GM21360 (cell line): ENCODE measurements at regions not wholly inside any gene's neighbourhood (a gene's known extent, or its start where the extent isn't known, plus 50 kb on each side); places are given as distances from the start of the nearest gene placed in this dataset.

Source experiments
- ATAC-seq: cut with Tn5 transposase; IDR thresholded peaks from one replicate; pipeline ENCODE4 v1.9.1; 2021; ENCODE audit warnings: mild to moderate bottlenecking, moderate library complexity; ENCODE audit not compliant: unreplicated experiment

DNA sequence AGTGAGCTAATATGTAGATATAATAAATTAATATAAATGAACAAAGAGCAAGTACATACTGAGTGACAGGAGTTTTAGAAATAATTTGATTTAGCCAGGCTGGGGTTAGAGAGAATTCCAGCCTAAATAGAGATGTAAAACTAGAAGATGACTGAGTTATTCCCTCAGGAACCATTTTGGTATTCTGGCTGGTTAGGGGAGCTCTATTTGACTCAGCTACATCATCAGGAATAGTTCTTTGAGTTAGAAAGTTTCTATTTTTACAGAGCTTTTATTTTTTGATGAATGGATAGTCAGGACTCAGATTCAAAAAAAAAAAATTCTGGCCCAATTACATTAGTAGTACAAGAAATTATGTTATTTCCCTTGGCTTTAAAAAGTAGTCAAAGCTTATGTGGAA is 180.4 kb upstream of the MID1 start:
- no peak for ATAC-seq

DNA sequence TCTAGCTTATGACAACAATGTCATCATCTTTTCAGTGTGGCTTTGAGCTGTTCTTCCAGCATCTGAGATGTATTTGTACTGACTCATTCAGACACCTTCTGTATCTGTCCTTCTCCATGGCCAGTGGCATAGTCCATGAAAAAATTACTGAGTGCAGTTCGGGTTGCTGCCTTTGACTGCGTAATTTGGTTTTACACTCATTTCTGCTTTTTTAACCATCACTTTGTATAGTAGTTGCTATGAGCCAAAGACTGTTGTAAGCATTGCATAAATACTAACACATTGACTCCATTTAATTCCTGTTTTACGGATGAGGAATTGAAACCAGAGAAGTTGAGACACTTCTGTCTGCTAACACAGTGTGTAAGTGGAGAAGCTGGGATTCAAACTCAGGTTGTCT is 190.7 kb upstream of the MID1 start:
- no peak for ATAC-seq

DNA sequence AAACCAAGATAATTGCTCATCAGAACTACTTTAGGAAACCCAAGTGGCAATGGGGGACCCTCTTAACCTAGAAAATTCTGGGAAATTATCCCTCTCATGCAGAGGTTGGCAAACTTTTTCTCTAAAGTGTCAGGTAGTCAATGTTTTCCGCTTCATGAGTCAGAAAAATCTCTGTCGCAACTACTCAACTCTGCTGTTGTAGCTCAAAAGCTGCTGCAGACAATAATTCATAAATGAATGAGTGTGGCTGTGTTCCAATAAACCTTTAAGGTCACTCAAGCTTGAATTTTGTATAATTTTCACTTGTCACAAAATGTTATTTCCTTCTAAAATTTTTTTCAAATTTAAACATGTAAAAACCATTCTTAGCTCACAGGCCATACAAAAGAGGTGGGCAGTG is 193.4 kb upstream of the MID1 start:
- ATAC-seq, result no peak

DNA sequence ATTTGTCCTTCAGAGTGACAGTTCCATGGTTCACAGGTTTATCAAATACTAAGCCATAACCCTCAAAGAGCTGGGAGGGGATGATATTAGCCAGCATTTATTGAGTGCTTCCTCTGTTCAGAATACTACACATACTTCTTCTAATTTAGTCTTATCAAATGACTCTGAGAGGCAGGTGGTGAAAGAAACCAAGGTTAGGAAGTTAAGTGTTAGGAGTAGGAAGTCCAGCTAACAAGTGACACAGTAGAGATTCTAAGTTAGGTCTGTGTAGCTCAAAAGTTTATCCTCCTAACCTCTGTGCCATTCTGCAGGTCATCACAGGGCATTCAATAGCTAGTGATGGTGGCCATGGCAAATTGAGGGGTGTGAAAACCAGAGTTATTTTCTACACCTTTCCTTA is 198.3 kb upstream of the MID1 start:
- no peak for ATAC-seq

DNA sequence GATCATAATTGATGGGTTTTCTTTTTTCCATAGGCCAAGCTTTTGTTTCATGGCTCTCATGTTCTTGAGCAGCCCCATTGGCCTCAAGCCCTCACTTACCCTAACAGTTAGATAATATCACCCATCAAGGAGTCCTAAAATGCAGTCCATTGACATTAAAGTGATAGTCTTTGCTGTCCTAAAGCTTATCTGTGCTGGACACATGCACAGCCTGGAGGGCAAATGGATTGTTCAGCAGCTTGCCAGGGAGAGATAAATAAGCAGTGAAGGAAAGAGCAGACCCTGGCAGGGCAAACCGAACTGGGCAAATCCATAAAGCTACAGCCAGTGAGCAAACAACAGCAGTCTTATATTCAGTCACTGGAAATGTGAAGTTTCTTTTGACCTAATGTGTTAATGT is 199.6 kb upstream of the MID1 start:
- no peak for ATAC-seq

DNA sequence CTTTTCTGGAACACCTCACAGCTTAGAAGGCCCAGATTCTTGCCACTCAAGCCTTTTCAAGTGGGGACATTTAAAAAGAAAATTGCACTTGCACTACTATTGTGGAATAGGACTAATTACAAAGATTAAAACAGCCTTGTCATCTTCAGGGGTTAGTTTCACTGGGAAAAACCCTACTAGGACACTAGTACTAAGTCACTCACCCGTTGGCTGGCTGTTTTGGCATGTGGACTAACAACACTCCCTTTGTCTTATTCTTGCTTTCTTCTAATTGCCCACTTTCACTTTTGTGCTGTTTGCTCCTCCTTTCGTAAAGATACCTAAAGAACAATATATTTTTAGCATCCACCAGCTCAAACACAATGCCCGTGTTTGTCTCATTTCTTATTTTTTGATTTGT is 200.9 kb upstream of the MID1 start:
- no peak for ATAC-seq

DNA sequence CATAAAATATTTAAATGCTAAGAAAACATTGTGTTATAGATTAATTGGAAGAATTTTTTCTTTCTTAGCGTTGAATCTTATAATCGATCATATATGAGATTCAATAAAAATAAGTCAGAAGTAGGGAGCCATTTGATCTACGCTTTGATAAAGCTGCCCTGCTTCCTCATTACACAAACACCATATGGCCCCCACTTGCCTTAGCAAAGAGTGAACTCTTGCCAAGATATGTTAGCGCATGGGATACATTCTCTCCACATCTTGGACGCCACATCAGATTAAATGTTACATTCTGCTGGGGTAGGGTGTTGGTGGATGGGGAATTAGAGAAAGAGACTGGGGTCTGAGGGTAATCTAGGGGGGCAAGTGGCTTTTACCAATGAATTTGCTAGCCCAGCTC is 207.7 kb upstream of the MID1 start:
- ATAC-seq, result no peak

DNA sequence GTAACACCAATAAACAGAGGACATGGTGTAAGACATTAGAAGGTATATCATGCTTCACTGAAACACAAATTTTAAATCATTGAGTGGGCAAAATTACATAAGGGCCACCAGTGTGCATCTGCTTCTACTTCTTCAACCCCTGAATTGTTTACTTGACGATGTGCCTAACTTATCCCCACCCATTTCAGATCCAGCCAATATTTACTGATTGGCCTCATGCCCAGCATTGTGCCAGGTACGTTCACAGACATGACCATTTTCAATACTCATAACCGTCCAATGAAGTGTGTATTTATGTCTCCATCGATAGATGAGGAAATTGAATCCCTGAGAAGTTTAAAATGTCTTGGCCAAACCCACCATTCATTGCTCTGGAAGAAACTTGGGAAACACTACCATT is 208.3 kb upstream of the MID1 start:
- no peak for ATAC-seq

DNA sequence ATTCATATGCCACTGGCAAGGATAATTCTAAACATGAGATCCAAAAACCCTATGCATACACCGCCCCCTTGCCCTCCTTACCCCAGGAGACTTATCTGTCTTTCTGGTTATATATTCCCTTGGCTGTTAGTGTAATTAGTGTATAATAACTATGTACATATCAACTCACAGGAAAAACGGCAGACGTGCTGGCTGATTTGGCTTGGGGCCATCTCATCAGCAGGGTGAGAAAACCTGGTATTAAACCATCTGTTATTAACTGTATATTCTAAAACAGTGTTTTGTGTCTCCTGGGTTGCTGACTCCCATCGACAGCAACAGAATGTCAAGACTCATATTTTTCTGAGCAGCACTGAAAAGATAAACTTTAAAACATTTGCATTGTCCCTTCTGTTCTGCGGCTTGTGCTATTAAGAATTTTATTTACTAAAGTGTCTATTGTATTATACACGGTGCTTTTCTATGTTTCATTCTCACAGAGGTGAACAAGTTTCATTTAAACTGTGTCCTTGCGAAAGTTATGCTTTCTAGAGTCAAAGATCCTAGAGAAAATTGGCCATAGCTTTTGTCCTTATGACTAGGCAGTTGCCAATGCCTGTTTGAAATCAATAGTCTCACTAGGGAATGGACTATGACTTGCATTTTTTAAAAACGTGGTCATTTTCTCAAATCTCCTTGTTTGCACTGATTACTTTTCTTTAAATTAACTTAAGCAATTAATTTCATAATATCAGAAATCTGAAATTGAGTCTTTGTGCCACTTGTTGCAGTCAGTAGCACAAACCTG is 211.5 kb upstream of the MID1 start:
- no peak for ATAC-seq

DNA sequence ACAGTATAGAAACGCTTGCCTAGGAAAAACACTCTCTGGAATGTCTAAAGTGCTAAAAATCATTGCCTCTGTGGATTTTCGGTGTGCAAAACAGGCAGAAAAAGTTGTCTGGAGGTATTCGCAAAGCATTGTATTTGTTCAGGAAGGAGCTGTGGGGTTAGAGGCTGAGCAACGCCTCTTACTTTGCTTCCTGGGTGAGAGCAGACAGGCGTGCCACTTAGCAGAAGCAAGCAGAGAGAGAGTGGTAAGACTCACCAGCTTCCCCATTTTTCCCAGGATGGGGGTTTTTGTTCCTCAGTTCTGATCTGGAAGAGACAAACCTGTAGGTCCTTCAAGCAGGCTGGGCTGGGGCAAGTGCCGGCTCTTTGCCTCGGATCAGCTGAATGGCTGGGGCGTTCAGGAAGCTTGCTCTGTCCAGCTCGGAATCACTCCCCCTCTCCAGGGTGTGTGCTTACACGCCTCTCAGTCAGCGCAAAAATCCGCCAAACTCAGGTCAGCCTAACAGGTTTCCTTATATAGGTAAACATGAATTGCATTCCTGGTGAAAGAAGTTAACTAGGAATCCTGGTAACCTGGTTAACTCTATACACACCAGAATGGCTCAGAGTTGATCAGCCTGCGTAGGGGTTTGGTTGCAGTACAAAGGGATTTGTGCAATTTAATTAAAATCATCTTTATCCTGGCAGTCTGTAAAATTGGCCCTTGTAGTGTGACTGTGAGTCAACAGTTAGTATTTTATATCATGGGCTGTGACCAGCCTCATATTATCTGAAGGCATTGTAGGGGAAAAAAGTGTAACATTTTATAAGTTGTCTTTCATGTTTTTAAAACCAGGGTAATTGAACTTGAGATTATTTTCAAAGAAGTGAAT is 213.1 kb upstream of the MID1 start:
- ATAC-seq, result no peak

DNA sequence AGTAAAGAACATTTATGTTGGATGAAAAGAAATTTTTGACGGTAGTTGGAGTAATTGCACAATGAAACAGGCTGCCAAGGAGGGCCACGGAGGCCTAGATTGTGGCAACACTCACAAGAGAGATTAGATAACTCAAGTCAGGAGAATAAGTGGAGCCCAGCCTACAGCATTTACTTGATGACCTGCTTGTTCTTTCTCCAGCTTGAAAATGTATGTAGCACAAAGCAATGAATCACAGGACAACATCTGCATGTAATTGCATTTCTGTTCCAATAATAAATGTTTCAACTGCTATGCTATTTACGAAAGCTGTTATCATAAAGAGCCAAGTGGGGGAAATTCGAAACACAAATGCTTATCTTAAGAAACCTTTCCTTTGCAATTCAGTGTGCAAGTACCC is 221.2 kb upstream of the MID1 start:
- ATAC-seq, result no peak

DNA sequence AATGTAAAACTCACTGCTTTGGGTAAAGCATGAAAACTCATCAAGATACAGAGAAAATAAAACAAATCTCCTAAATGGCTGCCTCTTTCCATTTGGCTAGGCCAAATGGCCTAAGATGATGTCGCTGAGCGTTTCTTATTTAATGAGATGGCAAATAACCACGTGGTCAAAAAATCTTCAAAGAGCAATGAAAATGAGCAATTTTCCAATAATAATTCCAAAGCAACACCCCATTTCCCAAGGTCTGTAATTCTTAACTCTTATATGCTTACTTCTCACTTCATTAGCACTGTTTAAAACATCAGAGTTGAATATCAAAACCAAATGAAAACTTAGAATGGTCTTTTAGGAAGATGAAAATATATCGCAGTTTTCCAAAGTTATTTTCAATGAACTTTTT is 222.3 kb upstream of the MID1 start:
- ATAC-seq, result no peak

DNA sequence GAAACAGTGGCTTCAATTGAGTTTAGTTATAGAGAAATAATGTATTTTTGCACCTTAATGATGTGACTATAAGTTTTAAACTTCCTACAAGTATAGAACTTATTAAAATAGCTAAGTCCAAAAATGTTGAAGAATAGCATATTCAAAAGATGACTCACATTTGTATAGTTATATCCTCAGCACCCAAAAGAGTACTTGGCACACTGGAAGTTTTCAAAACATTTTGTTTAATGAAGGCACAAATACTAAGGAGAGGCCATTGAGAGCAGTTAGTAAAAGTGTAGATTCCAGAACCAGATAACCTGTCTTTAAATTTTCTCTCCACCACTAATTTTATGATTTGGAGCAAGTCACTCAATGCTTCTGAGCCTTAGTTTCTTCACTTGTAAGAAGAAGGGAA is 226.9 kb upstream of the MID1 start:
- no peak for ATAC-seq

DNA sequence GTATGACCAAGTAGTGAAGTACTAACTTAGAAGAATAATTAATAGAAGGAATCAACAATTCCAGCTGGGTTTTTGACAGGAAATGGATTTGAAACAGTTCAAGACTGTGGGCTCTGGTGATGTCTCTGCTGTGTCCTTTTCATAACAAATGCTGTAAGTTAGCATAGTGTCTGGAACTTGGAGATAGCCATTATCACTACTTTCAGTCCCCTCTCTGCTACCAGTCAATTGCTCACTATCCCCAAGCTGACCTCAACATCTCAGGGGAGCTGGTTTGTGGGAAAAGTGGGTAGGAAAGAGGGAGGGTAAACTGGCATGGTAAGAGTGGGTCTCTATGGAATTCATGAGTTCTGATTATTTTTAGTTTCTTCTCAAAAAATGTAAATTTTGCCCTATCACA is 231.4 kb upstream of the MID1 start:
- no peak for ATAC-seq

DNA sequence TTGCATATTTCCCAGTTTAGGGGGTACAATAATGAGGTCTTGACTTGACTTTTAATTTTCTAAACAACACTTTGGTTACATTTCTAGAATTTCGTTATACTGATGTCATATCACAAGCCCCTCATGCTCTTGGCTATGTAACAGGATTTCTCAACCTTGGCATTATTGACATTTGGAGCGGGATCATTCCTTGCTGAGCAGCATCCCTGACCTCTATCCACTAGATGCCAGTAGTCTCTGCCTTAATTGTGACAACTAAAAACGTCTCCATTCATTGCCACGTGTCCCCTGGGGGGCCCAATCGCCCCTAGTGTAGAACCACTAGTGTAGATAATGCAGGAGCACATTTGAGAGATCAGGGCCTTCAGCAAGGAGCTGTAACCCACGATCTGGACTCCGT is 234.2 kb upstream of the MID1 start:
- no peak for ATAC-seq

DNA sequence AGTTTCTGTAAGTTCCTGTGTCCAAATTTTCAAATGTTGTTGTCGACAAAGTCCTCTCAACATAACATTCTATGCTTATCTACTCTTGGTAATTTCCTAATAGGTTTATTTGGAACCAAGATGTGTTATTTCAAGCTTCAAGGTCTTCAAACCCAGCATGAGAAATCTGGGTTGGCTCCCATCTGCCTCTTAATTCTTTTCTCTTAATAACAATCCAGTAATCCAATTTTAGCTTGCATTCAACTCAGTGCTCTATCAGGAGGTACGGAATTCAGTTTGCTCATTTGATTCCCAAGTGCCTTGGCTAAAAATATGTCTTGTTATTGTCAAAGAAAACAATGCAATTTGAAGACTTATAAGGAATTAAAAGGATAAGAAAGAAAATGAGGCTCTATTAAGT is 235.5 kb upstream of the MID1 start:
- no peak for ATAC-seq

DNA sequence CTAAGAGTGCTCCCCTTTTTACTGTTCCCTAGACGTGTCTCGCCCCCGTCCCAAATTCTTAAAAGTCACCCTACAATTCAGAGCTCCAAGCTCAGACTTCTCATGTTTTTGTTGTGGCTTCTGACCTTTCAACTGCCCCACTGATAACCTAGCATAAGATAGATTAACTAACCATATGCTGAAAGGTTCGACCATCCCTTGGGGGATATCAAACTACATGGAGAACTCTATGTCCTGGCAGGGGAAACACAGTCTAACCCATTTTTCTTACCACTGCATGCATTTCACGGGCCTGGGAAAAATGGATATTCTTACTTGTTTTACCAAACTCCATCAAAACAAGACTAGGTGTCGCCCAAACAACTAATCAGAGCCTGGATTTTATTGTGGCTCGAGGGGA is 236.4 kb upstream of the MID1 start:
- no peak for ATAC-seq

DNA sequence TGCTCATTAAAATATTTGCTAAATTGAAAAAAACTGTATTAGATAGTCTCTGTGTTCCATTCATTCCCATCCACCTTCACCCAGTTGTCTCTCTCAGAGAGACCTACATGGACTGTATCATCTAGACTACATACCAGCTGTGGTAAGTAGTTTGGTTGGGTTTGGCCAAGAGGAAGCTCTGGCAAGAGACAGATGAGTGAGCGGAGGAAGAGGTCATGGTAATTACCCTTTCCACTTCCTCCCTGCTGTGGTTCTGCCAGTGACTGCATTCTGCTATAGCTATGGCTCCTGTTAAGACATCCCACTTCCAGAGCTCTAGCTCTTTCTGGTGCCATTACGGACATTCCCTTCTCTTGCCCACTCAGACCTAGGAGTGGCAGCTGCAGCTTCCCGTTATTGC is 239.0 kb upstream of the MID1 start:
- no peak for ATAC-seq

DNA sequence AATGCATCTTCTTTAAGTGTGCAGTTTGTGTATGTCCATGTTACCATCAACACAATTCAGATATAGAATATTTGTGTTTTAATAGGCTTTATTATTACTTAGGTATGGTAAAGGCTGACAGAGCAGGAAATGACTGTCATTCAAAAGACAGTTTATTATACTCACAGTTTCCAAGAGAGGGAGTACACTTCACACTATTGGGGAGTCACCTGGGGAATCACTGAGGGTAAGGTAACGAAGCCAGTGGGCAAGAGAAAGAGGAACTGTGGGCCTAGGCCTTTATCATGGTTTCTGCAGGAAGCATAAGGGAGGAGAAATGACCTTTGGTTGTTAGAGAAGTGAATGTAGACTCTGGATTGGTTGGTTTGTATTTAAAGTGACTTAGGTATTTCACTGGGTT is 235.1 kb upstream of the HCCS start:
- no peak for ATAC-seq

DNA sequence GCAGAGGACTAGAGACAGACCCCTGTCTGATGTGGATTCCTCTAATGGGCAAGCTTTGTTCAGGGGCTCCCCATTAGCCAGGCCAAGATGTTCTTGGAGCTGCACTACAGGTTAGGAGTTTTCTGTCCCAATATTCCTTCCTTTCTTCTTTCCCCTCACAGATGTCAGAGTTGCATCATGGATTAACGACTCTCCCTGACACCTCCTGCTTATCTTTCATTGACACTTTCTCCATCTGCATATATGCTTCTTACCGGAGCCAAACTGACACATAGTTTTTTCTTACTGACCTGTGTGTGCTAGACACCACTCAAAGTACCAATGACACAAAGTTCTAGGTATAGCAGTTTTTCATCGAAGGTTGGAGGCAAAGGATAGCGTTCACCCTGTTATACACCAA is 228.6 kb upstream of the HCCS start:
- ATAC-seq, result no peak

DNA sequence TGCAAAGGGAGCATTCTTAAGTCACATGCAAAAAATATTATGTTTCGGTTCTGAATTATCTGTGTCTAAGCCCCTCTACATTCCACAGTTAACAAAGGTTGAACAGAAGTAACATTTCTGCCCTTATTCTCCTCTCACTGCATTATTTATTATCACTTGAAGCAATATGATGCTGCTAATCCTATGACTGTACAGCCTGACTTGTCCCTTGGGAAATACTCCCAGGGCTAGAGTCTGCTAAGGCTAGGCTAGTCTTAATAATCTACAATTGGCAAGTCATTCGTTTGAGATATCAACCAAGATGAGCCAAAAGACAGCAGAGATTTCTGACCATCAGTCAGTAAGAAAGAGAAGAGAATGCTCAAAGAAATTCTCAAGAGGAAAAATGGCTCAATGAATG is 226.9 kb upstream of the HCCS start:
- no peak for ATAC-seq

DNA sequence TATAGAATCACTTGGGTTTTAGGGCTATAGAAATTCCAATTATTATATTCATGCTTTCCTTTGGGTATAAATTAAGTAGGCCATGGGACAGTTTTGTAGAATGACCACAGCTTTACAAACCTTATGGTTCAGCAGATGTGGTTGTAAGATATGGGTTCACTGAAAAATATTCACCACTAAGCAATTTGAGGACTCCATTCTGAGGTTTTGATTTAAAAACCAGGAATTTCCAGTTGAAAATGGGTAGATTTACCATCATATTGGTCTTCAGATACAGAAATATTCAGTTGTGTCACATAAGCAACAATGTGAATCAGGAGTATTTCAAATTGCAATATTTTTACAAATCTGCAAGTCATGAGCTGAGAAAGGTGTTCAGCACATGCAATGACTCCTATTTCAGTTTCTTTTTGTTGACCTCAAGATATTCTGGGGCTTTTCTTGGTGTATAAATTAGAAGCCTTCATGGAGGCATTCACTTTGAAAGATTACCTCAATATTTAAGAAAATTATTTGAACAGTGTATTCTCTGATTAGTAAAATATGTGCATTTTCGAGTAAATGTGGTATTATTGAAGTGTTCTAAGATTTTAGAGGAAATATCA is 218.4 kb upstream of the HCCS start:
- no peak for ATAC-seq
